CD1c-positive myeloid dendritic cell (primary cell): ENCODE measurements at regions not wholly inside any gene's neighbourhood (a gene's known extent, or its start where the extent isn't known, plus 50 kb on each side); places are given as distances from the start of the nearest gene placed in this dataset.

ENCODE experiments used
- DNase-seq: peaks from one replicate; pipeline ENCODE4 v3.0.0-alpha.2; 2016; ENCODE audit errors: extremely low spot score

DNA sequence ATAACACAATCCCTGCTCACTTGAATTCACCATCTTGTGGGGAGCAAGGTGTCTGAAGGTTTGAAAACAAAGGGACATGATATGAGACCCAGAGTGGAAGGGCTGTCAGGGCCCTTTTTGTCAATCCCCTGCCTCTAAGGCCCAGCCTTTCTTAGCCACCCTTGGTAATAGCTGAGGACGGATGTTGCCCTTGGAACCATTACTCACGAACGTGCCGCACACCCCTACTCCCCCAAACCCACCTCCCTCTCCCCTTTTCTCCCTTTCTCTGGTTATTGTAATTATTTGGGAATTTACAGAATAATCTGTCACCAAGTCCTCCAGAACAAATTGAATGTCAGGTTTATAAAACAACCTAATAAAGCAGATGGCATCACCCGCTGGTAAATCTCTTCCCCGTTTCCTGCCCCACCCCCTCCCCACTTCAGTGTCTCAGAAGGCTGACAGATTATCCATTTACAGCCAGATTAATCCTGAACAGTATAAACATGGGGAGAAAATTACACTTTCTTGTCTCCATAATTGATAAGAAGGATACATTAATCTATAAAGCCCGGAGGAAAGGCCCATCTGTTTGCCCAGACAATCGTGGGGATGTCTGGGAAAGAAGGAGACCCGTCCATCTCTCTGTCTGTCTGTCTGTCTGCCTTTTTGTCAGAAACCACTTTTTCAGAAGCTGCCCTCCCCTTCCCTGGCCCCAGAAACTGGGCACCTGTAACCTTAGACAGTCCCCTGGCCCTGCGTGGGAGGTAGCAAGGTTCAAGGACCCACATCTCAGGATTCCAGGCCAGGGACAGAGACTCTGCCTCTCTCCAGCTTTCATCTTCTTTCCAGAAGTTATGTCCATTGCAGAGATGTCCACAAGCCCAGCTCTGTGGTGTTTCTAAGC, 60.6 kb upstream of the CD34 start:
- no peak for DNase-seq

GRCh38 chr1:207970329-207971233, 59.7 kb upstream of the CD34 start:
- DNase-seq, result no peak

DNA sequence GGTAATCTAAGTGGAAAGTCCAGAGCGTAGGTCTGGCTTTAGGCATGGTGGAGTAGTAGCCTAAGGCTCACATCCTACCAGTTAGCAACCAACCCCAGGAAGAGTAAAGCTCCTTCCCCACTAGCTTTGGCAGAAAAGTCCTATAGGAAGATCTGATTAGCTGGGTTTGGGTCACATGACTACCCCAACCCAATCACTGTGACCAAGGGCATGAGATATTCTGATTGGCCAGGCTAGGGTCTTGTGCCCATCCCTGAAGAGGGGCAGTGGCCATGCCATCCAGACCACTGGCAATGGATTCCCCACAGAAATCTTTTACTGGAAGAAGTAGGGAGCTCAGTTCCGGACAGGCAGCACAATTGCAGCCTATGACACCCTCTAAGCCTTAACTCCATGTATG, 58.6 kb upstream of the CD34 start:
- DNase-seq, result no peak

- no peak for DNase-seq
Observed at GRCh38 chr1:207968521-207969009, 57.6 kb upstream of the CD34 start.

GRCh38 chr1:207967703-207968102, 56.8 kb upstream of the CD34 start:
- no peak for DNase-seq

GRCh38 chr1:207966521-207966920, 55.6 kb upstream of the CD34 start:
- DNase-seq, result no peak

GRCh38 chr1:207965392-207966387, 54.8 kb upstream of the CD34 start:
- DNase-seq, result no peak

GRCh38 chr1:207964195-207964966, 53.5 kb upstream of the CD34 start:
- no peak for DNase-seq

- peak; percentile 96 for DNase-seq
Observed at GRCh38 chr1:207963427-207964194, 52.7 kb upstream of the CD34 start.

- DNase-seq, result peak; percentile 13
Observed at GRCh38 chr1:207962716-207963426, 51.9 kb upstream of the CD34 start.
